Peyer's patch (tissue), 4 donors: ENCODE measurements at regions not wholly inside any gene's neighbourhood (a gene's known extent, or its start where the extent isn't known, plus 50 kb on each side); places are given as distances from the start of the nearest gene placed in this dataset.
"Not testable (repeated sequence)": the region's sequence is repeated elsewhere in the genome, so short reads cannot be mapped to it uniquely, and the experiment has no call there.

Experiments
- POLR2A ChIP-seq, 2 donors: fragments of 450-650 bp; IDR thresholded peaks; one replicate each; pipeline ENCODE4 v1.5.1; 2017; ENCODE audit warnings: antibody characterized with exemption in 2 of 2, mild to moderate bottlenecking in 2 of 2, moderate library complexity in 2 of 2
- TF ChIP-seq, protein P1 (sequence below), 6 experiments: fragments of 450-650 bp in 4 of 6; fragments of 200-600 bp in 2 of 6; sonication (generic) in 1 of 6; IDR thresholded peaks; one replicate each; pipeline ENCODE4 v1.5.1; 2017 to 2019; ENCODE audit warnings: antibody characterized with exemption in 6 of 6, mild to moderate bottlenecking in 3 of 6, moderate library complexity in 1 of 6

DNA sequence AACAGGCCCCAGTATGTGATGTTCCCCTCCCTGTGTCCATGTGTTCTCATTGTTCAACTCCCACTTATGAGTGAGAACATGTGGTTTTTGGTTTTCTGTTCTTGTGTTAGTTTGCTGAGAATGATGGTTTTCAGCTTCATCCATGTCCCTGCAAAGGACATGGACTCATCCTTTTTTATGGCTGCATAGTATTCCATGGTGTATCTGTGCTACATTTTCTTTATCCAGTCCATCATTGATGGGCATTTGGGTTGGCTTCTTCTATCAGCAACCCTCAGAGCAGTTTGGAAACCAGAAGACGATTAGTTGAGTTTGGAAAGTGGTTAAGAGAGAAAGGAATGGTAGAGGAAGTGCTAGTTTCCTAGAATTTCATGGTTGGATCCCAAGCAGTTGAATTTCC is 319.1 kb upstream of the RNF32 start:
- TF ChIP-seq, protein P1, sequence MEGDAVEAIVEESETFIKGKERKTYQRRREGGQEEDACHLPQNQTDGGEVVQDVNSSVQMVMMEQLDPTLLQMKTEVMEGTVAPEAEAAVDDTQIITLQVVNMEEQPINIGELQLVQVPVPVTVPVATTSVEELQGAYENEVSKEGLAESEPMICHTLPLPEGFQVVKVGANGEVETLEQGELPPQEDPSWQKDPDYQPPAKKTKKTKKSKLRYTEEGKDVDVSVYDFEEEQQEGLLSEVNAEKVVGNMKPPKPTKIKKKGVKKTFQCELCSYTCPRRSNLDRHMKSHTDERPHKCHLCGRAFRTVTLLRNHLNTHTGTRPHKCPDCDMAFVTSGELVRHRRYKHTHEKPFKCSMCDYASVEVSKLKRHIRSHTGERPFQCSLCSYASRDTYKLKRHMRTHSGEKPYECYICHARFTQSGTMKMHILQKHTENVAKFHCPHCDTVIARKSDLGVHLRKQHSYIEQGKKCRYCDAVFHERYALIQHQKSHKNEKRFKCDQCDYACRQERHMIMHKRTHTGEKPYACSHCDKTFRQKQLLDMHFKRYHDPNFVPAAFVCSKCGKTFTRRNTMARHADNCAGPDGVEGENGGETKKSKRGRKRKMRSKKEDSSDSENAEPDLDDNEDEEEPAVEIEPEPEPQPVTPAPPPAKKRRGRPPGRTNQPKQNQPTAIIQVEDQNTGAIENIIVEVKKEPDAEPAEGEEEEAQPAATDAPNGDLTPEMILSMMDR (IDR thresholded peaks at IDR 0.05): not testable (repeated sequence)
- not testable (repeated sequence) for TF ChIP-seq POLR2A (IDR thresholded peaks at IDR 0.05)
